MCF 10A (cell line): ENCODE measurements at regions not wholly inside any gene's neighbourhood (a gene's known extent, or its start where the extent isn't known, plus 50 kb on each side); places are given as distances from the start of the nearest gene placed in this dataset.
A peak's percentile ranks its signal among the peaks of the same experiment; 100 is the strongest.
"Not testable (repeated sequence)": the region's sequence is repeated elsewhere in the genome, so short reads cannot be mapped to it uniquely, and the experiment has no call there.

ENCODE experiments used
- BruUV-seq: library from RNA; stranded (reverse); fragments of 400-500 nt; replicated peaks from 2 replicates; lab custom pipeline; 2021; lab: Mats Ljungman, UMichigan
- CTCF ChIA-PET: fragments of 300-600 bp; sonication (Branson Sonifier 250); formaldehyde crosslinking; extraction: SDS; loops from one replicate; lab custom pipeline; 2021; ENCODE audit warnings: antibody characterized with exemption, inconsistent platforms; lab: Yijun Ruan, JAX
- POLR2A ChIA-PET: fragments of 300-600, 350-650 bp; sonication (Branson Sonifier 250); formaldehyde crosslinking; extraction: SDS; loops from one replicate; lab custom pipeline; 2020; ENCODE audit warnings: antibody characterized with exemption, inconsistent platforms; lab: Yijun Ruan, JAX
- DNase-seq: peaks from one replicate; pipeline ENCODE4 v3.0.0-alpha.2; 2018; ENCODE audit not compliant: unreplicated experiment
- H3K27ac Mint-ChIP-seq: one replicate; pipeline ENCODE4 v1.8.0; 2022; ENCODE audit warnings: mild to moderate bottlenecking, low read depth, mixed read lengths; ENCODE audit not compliant: unreplicated experiment
- H3K27me3 Mint-ChIP-seq: one replicate; pipeline ENCODE4 v1.8.0; 2022; ENCODE audit warnings: mixed read lengths; ENCODE audit not compliant: insufficient read depth, unreplicated experiment
- H3K36me3 Mint-ChIP-seq: one replicate; pipeline ENCODE4 v1.8.0; 2022; ENCODE audit warnings: mild to moderate bottlenecking, moderate library complexity, mixed read lengths; ENCODE audit not compliant: insufficient read depth, unreplicated experiment
- H3K4me1 Mint-ChIP-seq: one replicate; pipeline ENCODE4 v1.8.0; 2022; ENCODE audit warnings: mixed read lengths; ENCODE audit not compliant: insufficient read depth, unreplicated experiment
- H3K4me3 Mint-ChIP-seq: one replicate; pipeline ENCODE4 v1.8.0; 2022; ENCODE audit warnings: mild to moderate bottlenecking, moderate library complexity, mixed read lengths; ENCODE audit not compliant: unreplicated experiment
- H3K9me3 Mint-ChIP-seq: one replicate; pipeline ENCODE4 v1.8.0; 2022; ENCODE audit warnings: mixed read lengths; ENCODE audit not compliant: unreplicated experiment
- intact Hi-C: fragments of 100-400 bp; cut with micrococcal nuclease; formaldehyde crosslinking; loops from 2 replicates; pipeline ENCODE4 v1.14.1; 2022
- TF ChIP-seq, protein P1 (sequence below): fragments of 200-600 bp; IDR thresholded peaks from one replicate; pipeline ENCODE4 v1.8.0; 2022; ENCODE audit warnings: antibody characterized with exemption, mild to moderate bottlenecking; ENCODE audit not compliant: unreplicated experiment

DNA sequence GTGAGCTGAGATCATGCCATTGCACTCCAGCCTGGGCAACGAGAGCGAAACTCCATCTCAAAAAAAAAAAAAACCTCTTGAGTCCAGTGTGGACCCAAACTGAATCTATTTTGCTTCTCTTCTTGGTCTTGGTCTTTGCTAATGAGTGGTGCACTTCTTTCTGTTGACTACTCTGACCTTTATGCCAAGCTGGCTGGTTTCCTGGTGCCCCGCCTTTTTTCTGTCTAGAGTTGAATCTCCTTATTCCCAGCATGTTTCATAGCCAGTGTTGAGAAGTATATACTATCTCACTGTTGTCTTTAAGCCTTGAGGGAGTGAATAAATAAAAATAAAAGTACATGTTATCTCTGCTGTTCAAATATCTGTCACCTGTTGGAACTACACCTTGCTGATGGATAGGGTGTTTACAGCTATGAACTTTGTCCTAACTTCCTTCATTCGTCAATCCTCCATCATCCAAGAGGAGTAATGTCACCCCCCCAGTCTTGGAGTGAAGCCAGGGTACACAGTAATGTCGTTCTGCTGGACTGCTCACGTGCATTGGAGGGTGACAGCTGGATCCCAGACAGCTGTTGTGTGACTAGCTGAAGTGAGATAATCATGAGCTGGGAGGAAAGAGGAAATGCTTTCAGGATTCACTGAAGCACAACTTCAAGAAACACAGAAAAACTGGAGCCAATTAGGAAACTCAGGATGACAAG, 99.3 kb upstream of the PRKG2 start:
- H3K4me1 Mint-ChIP-seq, result no peaks in the 10 kb centered on the region
- TF ChIP-seq, protein P1, sequence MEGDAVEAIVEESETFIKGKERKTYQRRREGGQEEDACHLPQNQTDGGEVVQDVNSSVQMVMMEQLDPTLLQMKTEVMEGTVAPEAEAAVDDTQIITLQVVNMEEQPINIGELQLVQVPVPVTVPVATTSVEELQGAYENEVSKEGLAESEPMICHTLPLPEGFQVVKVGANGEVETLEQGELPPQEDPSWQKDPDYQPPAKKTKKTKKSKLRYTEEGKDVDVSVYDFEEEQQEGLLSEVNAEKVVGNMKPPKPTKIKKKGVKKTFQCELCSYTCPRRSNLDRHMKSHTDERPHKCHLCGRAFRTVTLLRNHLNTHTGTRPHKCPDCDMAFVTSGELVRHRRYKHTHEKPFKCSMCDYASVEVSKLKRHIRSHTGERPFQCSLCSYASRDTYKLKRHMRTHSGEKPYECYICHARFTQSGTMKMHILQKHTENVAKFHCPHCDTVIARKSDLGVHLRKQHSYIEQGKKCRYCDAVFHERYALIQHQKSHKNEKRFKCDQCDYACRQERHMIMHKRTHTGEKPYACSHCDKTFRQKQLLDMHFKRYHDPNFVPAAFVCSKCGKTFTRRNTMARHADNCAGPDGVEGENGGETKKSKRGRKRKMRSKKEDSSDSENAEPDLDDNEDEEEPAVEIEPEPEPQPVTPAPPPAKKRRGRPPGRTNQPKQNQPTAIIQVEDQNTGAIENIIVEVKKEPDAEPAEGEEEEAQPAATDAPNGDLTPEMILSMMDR, result no peak
- H3K36me3 Mint-ChIP-seq, result no peaks in the 10 kb centered on the region
- intact Hi-C loops, result no loop called here
- no peaks in the 10 kb centered on the region for H3K27me3 Mint-ChIP-seq
- H3K9me3 Mint-ChIP-seq, result no peaks in the 10 kb centered on the region
- peak; percentile 14 for DNase-seq
- H3K4me3 Mint-ChIP-seq, result no peak overlapping the region
- no peak overlapping the region for H3K27ac Mint-ChIP-seq
- ChIA-PET CTCF (interaction anchor here (0.6 to 1.2 kb wide), 3 partner anchors 241 to 259 kb away, joined by 3 to 4 read pairs (median 3); no protein-coding TSS in a partner anchor), POLR2A (no interaction called here)
- no TSS peak for BruUV-seq

DNA sequence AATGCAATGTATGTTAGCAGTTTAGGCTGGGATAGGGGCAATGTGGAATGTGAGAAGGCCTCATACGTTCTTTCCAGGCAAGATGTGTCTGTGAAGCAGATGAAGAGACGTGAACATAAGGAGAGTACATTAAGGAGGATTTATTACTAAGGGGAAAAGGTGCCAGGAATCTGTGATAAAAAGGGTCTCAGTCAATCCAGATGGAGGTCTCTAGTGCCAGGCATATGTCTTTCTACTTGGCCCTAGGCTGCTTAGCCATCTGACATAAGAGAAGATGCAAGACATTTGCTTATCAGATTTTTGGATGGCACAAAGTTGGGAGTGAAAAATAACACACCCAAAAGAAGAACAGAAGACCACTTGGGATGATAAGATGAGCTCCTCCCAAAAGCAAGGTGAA, 93.0 kb upstream of the PRKG2 start:
- Mint-ChIP-seq H3K9me3 (no peaks in the 10 kb centered on the region), H3K27ac (no peak overlapping the region), H3K27me3 (no peaks in the 10 kb centered on the region), H3K4me3 (no peak overlapping the region), H3K4me1 (no peaks in the 10 kb centered on the region), H3K36me3 (no peaks in the 10 kb centered on the region)
- ChIA-PET POLR2A (no interaction called here), CTCF (interaction anchor here (0.6 to 1.0 kb wide), 2 partner anchors 48 to 51 kb away, joined by 4 read pairs; no protein-coding TSS in a partner anchor)
- no TSS peak for BruUV-seq
- TF ChIP-seq, protein P1, result no peak
- intact Hi-C loops, result no loop called here
- DNase-seq, result no peak

DNA sequence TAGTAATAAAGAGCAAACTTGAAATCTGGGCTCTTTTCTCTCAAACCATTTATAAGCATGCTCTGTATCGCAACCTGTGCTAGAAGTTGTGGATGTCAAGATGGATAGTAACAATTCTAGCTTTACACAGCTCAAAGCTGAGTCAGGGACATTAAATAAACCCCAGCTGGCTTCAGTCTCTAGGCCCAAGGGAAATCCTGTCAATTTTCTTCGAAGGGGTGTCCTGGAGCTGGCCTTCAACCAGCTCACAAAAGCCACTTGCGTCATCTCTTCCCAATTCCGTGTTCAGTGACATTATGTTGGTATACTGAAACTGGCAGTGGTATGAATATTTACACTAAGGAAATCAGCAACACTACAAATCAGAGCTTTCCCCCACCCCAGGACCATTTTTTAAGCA, 89.8 kb upstream of the PRKG2 start:
- no peak overlapping the region for H3K27ac Mint-ChIP-seq
- H3K4me3 Mint-ChIP-seq, result no peak overlapping the region
- POLR2A ChIA-PET, result interaction anchor here (0.6 kb wide), 1 partner anchor 819 kb away, joined by 3 read pairs; no protein-coding TSS in a partner anchor
- no peak for DNase-seq
- H3K36me3 Mint-ChIP-seq, result no peaks in the 10 kb centered on the region
- intact Hi-C loops, result no loop called here
- H3K4me1 Mint-ChIP-seq, result no peaks in the 10 kb centered on the region
- TF ChIP-seq, protein P1, result no peak
- CTCF ChIA-PET, result interaction anchor here (0.6 to 1.6 kb wide), 4 partner anchors 9 to 1924 kb away, joined by 3 to 6 read pairs (median 3); no protein-coding TSS in a partner anchor
- H3K27me3 Mint-ChIP-seq, result no peaks in the 10 kb centered on the region
- no peaks in the 10 kb centered on the region for H3K9me3 Mint-ChIP-seq
- no TSS peak for BruUV-seq

DNA sequence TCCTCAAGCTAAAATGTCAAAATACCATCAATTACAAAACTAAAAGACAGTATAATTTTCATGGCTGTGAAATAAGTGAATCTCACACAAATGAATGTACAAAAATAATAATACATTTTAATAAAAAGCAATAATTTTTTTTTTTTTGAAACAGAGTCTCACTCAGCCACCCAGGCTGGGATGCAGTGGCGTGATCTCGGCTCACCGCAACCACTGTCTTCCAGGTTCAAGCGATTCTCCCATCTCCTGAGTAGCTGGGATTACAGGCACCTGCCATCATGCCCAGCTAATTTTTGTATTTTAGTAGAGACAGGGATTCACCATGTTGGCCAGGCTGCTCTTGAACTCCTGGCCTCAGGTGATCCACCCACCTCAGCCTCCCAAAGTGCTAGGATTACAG, 85.3 kb upstream of the PRKG2 start:
- DNase-seq, POLR2A ChIA-PET, intact Hi-C loops, H3K4me1 Mint-ChIP-seq, H3K27ac Mint-ChIP-seq, H3K4me3 Mint-ChIP-seq, H3K27me3 Mint-ChIP-seq, H3K36me3 Mint-ChIP-seq, BruUV-seq, H3K9me3 Mint-ChIP-seq: not testable (repeated sequence)
- CTCF ChIA-PET, result interaction anchor here (0.7 to 0.9 kb wide), 2 partner anchors 32 to 53 kb away, joined by 3 to 5 read pairs; no protein-coding TSS in a partner anchor
